C4-2B (cell line): ENCODE measurements at regions not wholly inside any gene's neighbourhood (a gene's known extent, or its start where the extent isn't known, plus 50 kb on each side); places are given as distances from the start of the nearest gene placed in this dataset.

Source experiments
- CTCF ChIP-seq: fragments of 450-650 bp; conservative IDR thresholded peaks from 2 replicates; pipeline ENCODE4 v1.5.1; 2017; ENCODE audit warnings: mild to moderate bottlenecking
- ZFX ChIP-seq: fragments of 450-650 bp; IDR thresholded peaks from 2 replicates; pipeline ENCODE4 v1.6.1; 2017

- TF ChIP-seq CTCF (no peak), ZFX (no peak)
Observed at GRCh38 chr2:239774933-239775622, 250.1 kb downstream of the NDUFA10 start.
